ENCODE measurements at regions not wholly inside any gene's neighbourhood (a gene's known extent, or its start where the extent isn't known, plus 50 kb on each side); places are given as distances from the start of the nearest gene placed in this dataset.

GRCh38 chr9:89806371-89807100, 201.7 kb downstream of the GADD45G start:
- no peak overlapping the region for H3K4me3 Mint-ChIP-seq

GRCh38 chr9:89807101-89807395, 202.2 kb downstream of the GADD45G start:
- Mint-ChIP-seq H3K4me3 (no peak overlapping the region), H3K27ac (no peak overlapping the region), H3K36me3 (no peaks in the 10 kb centered on the region), H3K9me3 (peaks cover 0 to 1% (median 0%) of the 10 kb centered on the region in 7 donors), H3K27me3 (ENCODE audit: low read depth in 3 of 3) (peaks cover 7 to 15% (median 9%) of the 10 kb centered on the region in 3 donors), H3K4me1 (peaks cover 3% of the 10 kb centered on the region)
- Histone ChIP-seq H3K4me3 (replicated peaks in 1 of 3; ENCODE audit: low read depth in 2 of 3, low read length in 3 of 3) (no peak overlapping the region), H2AFZ (ENCODE audit: insufficient read depth, low read depth, low read length, poor library complexity, severe bottlenecking) (no peak overlapping the region), H3K9ac (ENCODE audit: insufficient read depth, low read length, poor library complexity, severe bottlenecking) (no peak overlapping the region), H3K9me3 (replicated peaks in 1 of 2; ENCODE audit: control insufficient read depth in 1 of 2, insufficient read depth in 1 of 2, low read length in 2 of 2) (no peaks in the 10 kb centered on the region), H3K27me3 (ENCODE audit: control insufficient read depth in 2 of 2, insufficient read depth in 2 of 2, low read length in 2 of 2) (no peaks in the 10 kb centered on the region), H4K20me1 (ENCODE audit: insufficient read depth, low read length) (no peaks in the 10 kb centered on the region), H3K79me2 (ENCODE audit: insufficient read depth, low read length) (no peaks in the 10 kb centered on the region), H3K4me2 (replicated peaks; ENCODE audit: extremely low read depth, low read length, poor library complexity, severe bottlenecking) (no peak overlapping the region), H3K4me1 (ENCODE audit: control insufficient read depth in 1 of 2, insufficient read depth in 2 of 2, low read length in 2 of 2) (no peaks in the 10 kb centered on the region), H3K27ac (ENCODE audit: low read depth in 1 of 2, low read length in 2 of 2) (no peak overlapping the region), H3K36me3 (replicated peaks in 1 of 2; ENCODE audit: control insufficient read depth in 1 of 2, insufficient read depth in 2 of 2, low read length in 2 of 2) (no peaks in the 10 kb centered on the region)
- 95% methylated on average over 5 of the region's 5 CpGs for WGBS (ENCODE audit: insufficient coverage)
- DNase-seq: no peak
- intact Hi-C loops (cut with micrococcal nuclease): no loop called here
- TF ChIP-seq CTCF (IDR thresholded peaks at IDR 0.05): no peak

More at GRCh38 chr9:89806371-89807100, 201.7 kb downstream of the GADD45G start:
- Histone ChIP-seq H3K4me3 (replicated peaks in 1 of 3; ENCODE audit: low read depth in 2 of 3, low read length in 3 of 3) (no peak overlapping the region), H3K9ac (ENCODE audit: insufficient read depth, low read length, poor library complexity, severe bottlenecking) (no peak overlapping the region), H3K36me3 (replicated peaks in 1 of 2; ENCODE audit: control insufficient read depth in 1 of 2, insufficient read depth in 2 of 2, low read length in 2 of 2) (no peaks in the 10 kb centered on the region), H3K79me2 (ENCODE audit: insufficient read depth, low read length) (no peaks in the 10 kb centered on the region), H3K27ac (ENCODE audit: low read depth in 1 of 2, low read length in 2 of 2) (no peak overlapping the region), H3K27me3 (ENCODE audit: control insufficient read depth in 2 of 2, insufficient read depth in 2 of 2, low read length in 2 of 2) (no peaks in the 10 kb centered on the region), H3K4me2 (replicated peaks; ENCODE audit: extremely low read depth, low read length, poor library complexity, severe bottlenecking) (no peak overlapping the region), H2AFZ (ENCODE audit: insufficient read depth, low read depth, low read length, poor library complexity, severe bottlenecking) (no peak overlapping the region), H4K20me1 (ENCODE audit: insufficient read depth, low read length) (no peaks in the 10 kb centered on the region), H3K4me1 (ENCODE audit: control insufficient read depth in 1 of 2, insufficient read depth in 2 of 2, low read length in 2 of 2) (no peaks in the 10 kb centered on the region), H3K9me3 (replicated peaks in 1 of 2; ENCODE audit: control insufficient read depth in 1 of 2, insufficient read depth in 1 of 2, low read length in 2 of 2) (no peaks in the 10 kb centered on the region)
- Mint-ChIP-seq H3K27me3 (ENCODE audit: low read depth in 3 of 3) (peaks cover 7 to 15% (median 9%) of the 10 kb centered on the region in 3 donors), H3K9me3 (peaks cover 0 to 1% (median 0%) of the 10 kb centered on the region in 7 donors), H3K36me3 (no peaks in the 10 kb centered on the region), H3K27ac (no peak overlapping the region), H3K4me1 (peaks cover 3% of the 10 kb centered on the region)
- intact Hi-C loops (cut with micrococcal nuclease): no loop called here
- no peak for TF ChIP-seq CTCF (IDR thresholded peaks at IDR 0.05)
- 89% methylated on average over 2 of the region's 4 CpGs for WGBS (ENCODE audit: insufficient coverage)
- DNase-seq: no peak
